HG03135 (cell line): ENCODE measurements at regions not wholly inside any gene's neighbourhood (a gene's known extent, or its start where the extent isn't known, plus 50 kb on each side); places are given as distances from the start of the nearest gene placed in this dataset.
"Not testable (repeated sequence)": the region's sequence is repeated elsewhere in the genome, so short reads cannot be mapped to it uniquely, and the experiment has no call there.

Experiments used
- ATAC-seq: cut with Tn5 transposase; IDR thresholded peaks from one replicate; pipeline ENCODE4 v1.9.1; 2021; ENCODE audit warnings: mild to moderate bottlenecking, moderate library complexity; ENCODE audit not compliant: unreplicated experiment

GRCh38 chr6:9361749-9362148 lies 926.4 kb upstream of the SLC35B3 start:
- no peak for ATAC-seq

DNA sequence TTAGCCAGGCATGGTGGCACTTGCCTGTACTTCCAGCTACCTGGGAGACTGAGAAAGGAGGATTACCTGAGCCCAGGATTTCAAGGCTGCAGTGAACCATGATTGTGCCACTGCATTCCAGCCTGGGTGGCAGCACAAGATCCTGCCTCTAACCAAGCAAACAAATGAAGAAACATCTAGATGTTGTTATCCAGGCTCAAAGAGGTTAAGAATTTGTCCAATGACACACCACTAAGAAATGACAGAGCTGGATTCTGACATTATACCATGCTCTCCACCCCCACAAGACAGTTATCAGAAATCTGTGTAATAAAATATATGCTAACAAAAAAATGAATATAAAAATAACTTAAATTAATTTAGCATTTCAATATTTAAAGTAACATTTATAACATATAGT lies 925.5 kb upstream of the SLC35B3 start:
- no peak for ATAC-seq

DNA sequence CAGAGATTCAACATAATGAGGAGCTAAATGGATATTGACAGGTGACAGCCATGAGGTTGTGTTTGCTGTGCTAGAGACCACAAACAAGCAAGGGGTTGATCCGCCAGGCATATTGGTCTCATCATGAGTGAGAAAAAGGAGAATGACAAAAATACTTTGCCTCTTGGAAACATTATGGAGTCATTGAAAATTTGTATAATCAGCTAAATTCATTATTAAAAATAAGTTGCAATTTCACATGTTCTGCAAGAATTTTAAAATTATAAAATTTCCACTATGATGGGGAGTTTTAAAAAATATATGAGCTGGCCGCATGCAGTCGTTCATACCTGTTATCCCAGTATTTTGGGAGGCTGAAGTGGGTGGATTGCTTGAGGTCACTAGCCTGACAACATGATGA lies 912.3 kb upstream of the SLC35B3 start:
- ATAC-seq, result no peak

DNA sequence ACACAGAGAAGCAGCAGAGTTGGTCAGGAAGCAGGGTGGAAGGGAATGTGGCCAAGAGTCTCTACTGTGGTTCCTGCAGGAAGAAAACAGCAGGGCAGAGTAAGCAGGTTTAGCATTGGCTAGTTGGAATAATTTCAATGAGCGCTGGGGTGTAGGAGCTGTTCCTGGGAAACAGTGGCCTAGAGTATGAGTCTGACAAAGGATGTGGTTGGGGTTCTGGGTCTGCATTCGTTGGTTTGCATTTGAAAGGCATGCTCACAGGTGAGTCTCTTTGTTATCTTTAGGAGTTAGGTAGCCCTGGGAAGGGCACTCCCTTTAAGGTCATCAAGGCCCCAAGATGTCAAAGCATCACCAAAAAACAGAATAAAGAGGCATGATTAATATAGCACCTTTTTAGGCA lies 911.6 kb upstream of the SLC35B3 start:
- no peak for ATAC-seq

- no peak for ATAC-seq
Measured at GRCh38 chr6:9335431-9335830, 900.1 kb upstream of the SLC35B3 start.

DNA sequence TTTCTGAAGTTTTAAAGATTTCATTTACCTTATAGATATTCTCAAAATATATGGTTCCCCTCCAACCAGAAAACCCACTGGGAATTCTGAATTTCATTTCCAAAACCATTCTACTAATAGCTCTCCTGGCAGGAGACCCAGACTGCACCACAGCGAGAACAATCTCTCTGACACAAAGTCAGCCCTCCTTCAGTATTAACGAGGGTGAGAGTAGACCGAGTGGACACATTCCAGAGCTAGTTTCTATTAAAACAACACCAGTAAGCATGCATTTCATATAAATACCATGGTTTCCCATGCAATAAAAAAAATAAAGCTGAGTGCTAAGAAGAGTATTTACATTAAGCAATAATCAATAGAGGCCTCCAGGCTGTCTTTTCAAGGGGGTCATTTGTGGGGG lies 899.6 kb upstream of the SLC35B3 start:
- no peak for ATAC-seq

DNA sequence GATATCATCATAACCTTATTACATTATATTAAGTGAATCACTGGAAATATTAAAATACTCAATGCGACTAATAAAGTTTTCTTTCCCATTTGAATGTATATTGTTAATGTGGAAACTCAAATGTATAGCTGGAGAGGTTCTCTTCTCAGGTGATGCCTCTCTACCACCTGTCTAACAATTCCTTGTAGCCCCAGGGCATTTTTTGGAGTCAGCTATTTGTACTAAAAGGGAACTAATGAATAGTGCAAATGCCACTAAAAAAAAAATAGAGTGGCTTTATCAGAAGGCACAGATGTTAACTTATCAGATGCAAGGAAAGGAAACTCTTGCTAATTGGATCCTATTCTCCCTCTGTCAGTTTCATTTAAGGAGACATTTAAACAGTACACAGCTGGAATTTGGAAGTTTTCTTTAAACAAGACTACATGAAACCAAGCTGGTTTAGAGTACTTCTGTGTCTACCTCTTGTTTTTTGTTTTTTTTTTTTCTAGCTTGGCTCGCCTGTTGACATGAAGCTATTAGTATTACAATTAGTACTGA lies 897.0 kb upstream of the SLC35B3 start:
- no peak for ATAC-seq

- ATAC-seq, result no peak
Measured at GRCh38 chr6:9316831-9317230, 881.5 kb upstream of the SLC35B3 start.

DNA sequence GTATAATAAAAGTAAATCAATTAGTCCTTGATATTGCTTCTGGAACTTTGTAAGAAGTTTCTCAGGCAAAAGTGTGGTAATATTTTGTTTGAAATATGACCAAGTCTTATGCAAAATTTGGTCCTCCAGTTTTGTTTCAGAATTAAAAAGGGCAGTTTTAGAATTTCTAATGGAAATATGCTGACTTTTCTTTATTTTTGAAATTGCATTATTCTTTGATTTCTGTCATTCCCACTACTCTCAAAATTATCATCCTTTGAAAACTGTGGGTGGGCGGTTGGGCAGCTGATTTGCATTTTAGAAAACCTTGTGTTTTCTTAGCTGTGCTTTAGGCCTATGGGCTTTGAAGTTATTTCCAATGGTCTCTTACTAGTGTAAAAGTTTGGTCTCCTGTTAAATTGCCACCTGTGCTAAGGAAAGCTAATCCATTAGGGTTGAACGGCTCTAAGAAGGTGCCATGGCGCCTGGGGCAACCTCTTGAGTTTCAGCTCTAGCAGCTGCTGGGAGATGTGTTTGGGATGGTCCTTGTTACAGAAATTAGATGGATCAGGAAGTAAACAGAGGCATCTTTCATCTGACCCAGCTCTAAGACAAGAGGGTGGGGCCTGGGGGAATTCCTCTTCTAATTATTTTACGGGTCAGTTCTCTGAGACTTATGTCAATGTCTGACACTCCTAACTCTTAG lies 880.8 kb upstream of the SLC35B3 start:
- no peak for ATAC-seq

DNA sequence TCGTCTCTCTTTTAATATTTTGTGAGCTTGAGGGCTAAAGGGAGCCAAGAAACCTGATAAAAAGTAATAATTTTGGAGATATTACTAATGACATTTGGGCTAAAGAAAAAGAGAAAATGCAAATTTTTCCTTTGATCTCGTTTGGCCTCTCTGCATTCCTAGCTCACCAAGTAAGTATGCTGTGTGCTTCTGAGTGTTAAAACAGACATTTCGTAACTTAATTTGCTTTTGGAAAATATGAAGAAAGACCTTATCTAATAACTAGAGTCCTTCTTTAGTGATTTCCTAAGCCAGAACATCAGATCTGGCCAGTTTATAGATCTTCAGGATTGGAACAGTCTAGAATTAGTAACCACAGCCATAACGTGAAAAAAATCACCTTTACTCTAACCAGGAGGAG lies 872.9 kb upstream of the SLC35B3 start:
- no peak for ATAC-seq

DNA sequence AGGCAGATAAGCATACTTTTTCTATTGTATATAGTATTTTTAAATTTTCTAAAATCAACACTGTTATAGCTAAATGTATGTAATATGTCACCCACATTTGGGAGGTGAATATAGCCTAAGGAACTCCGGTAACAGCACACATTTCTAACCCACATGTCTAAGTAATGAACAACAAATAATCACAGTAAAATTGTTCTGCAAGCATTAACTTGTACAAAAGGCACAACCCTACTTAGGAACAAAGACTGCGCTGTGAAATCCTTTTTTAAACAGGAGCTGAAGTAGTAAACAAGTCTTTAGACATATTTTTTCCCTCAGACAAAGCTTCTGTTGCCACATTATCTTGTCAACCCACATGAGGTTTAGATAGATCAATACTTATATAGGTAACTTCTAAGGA lies 872.4 kb upstream of the SLC35B3 start:
- ATAC-seq, result no peak

DNA sequence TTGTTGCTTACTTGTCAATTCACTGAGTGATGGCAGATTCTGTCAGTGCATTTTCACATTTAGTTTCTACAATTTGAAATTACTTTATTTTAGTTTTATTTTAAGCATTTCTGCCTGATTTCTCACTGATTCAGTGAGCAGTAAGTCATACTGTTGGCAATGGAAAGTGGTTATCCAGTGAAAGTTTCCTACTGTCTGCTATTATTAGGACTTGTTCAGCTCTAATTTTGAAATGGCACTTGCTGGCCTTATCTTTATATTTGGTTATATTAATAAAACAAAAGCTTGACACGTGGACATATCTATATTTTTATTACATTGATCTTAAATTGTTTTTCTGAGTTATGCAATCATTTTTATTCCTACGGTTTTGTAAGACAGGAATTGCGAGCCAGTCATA lies 871.8 kb upstream of the SLC35B3 start:
- ATAC-seq, result no peak

GRCh38 chr6:9295644-9296043 lies 860.3 kb upstream of the SLC35B3 start:
- ATAC-seq, result no peak

DNA sequence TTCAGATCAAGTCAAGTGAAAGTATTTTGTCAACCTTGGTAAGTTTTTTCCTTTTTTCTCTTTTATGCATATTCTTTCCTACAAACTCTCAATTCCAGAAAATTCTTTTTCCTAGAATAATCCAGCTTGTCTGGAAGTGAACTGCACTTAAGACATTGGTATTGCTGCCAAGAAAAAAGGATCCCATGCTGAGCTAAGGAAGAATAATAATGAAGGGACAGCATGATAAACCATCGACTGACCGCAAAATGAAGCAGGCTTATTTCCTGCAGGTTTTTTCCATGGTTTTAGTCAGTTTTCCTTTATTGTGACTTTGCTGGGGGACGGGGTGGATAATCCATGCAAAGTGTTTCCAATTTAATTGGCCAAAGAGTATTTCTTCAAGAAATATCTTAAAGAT lies 857.6 kb upstream of the SLC35B3 start:
- no peak for ATAC-seq

DNA sequence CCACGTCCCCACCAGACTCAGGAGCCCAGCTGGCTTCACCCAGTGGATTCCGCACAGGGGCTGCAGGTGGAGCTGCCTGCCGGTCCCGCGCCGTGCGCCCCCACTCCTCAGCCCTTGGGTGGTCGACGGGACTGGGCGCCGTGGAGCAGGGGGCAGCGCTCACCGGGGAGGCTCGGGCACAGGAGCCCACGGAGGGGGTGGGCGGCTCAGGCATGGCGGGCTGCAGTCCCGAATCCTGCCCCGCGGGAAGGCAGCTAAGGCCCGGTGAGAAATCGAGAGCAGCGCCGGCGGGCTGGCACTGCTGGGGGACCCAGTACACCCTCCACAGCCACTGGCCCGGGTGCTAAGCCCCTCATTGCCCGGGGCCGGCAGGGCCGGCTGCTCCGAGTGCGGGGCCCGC lies 855.0 kb upstream of the SLC35B3 start:
- not testable (repeated sequence) for ATAC-seq

DNA sequence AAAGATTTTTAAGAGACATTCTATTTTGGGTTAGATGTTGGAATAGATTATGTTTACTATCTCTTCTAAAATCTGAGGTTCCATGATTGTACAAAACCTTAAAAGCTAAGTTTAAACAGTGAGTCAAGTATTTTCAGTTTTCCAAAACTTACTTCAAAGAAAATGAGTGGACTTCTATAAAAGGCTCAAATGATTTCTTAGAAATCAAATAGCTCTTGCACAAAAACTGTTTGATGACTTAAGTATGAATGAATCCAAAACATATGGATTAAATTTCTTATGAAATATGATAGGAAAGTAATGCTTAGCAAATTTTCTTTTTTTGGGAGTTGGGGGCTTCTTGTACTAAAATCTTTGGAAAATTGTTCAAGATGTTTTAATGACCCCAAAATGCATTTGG lies 837.3 kb upstream of the SLC35B3 start:
- ATAC-seq, result no peak

DNA sequence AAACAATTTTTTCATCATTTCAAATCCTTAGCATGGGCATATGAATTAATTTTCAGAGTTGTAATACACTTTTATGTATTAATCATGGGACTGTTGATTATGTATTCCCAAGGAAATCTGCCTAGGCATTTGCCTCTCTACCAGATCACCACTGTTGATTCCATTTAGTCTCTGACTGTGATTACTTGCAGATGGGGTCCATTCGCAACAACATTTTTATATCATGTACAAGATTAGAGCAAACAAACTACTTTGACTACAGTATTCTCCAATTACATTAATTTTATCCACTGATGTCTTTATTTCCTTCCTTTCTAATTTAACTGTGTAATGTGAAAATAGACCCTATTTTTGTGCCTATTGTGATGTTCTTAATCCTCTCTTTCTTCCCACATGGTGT lies 831.4 kb upstream of the SLC35B3 start:
- ATAC-seq, result no peak

DNA sequence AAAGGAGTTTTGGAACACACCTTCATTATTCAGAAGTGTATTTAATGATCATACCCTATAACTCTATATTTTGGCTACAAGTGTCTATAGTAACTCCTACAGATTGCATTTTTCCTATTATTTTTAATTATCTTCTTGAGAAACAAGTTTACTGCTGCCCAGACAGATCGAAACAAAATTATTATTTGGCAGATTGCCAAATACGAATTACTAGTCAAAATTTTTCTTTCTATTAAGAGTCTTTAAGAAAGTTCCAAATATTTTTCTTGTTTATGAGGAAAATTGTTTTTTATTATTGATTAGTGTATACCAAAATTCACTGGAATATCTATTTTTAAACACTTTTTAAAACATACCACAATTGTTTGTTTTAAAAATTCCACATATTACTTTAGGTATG lies 821.9 kb upstream of the SLC35B3 start:
- no peak for ATAC-seq

GRCh38 chr6:9254251-9254650 lies 818.9 kb upstream of the SLC35B3 start:
- no peak for ATAC-seq

- ATAC-seq, result no peak
Measured at GRCh38 chr6:9252799-9253198, 817.5 kb upstream of the SLC35B3 start.

DNA sequence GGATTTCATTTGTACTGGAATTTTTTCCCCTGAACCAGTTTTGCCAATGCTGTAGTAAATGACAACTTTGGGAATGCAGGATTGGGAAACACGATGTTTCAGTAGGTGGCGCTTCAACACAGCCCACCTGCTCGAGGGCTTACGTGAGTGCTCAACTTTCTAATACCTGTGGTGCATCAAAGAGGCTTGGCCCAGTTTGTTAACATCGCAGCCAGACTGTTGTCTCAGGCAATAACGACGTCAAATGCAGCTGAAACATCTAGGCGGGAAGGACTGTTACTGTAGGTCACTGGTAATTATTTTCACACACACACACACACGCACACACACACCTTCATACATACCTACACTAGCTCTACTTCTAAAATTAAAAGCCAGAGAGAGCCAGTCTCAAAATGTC lies 815.5 kb upstream of the SLC35B3 start:
- ATAC-seq, result no peak

DNA sequence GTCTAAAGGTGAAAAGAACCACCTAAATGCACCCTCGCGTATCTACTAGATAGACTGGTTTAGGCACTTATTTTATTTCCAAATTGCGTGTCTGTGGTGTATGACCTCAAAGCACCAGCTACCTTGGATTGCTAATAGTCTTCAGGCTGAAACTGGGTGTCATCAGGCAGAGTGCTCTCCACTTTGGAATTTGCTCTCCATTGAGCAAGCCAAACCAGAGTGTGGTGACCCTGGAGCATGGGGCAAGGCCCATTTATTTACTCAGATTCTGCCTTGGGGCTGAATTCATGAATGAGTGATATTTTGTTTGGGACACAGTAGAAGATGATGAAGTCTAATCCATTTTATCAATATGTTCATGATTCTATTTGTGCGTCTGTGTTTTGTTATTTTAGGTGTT lies 812.8 kb upstream of the SLC35B3 start:
- no peak for ATAC-seq

DNA sequence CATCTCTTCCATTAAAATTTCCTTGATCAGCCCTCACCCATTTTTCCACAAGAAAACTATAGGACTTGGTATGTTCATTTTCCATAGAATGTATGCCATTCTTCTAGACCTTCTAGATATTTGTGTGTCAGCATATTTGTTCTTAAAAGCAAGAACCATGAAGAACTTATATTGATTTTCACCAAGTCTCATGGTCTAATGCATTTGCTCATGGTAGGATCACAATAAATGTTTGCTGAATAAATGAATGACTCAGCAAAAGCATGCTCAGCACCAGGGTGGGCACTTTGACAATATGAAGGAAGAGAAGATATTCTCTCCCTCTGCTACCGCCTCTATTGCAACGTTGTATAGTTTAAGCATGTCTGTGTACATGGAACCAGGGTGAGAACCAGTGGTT lies 805.5 kb upstream of the SLC35B3 start:
- ATAC-seq, result no peak
